IPS DF 19.7 (cell line): ENCODE measurements at regions not wholly inside any gene's neighbourhood (a gene's known extent, or its start where the extent isn't known, plus 50 kb on each side); places are given as distances from the start of the nearest gene placed in this dataset.

Experiments used
- DNase-seq: peaks from one replicate; pipeline ENCODE4 v3.0.0-alpha.2; 2013; ENCODE audit warnings: low read depth, low spot score

DNA sequence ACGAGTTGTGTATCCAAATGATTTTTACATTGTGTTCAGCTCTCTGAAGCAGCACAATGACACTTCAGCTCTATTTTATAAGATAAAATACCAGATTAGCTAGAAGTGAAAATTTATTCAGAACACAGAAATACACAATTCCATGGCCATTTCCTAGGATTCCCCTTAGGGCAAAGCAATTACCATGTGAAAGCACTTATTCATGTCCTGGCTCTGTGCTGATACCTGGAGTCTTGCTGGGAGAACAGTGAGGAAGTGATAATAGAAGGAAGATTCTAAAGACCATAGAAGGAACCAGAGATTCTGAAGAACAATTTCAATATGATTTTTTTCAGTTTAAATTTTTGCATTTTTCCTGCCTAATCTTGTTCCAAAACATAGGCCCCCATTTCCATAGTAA, 657.4 kb upstream of the ZWINT start:
- DNase-seq: peak; percentile 25

DNA sequence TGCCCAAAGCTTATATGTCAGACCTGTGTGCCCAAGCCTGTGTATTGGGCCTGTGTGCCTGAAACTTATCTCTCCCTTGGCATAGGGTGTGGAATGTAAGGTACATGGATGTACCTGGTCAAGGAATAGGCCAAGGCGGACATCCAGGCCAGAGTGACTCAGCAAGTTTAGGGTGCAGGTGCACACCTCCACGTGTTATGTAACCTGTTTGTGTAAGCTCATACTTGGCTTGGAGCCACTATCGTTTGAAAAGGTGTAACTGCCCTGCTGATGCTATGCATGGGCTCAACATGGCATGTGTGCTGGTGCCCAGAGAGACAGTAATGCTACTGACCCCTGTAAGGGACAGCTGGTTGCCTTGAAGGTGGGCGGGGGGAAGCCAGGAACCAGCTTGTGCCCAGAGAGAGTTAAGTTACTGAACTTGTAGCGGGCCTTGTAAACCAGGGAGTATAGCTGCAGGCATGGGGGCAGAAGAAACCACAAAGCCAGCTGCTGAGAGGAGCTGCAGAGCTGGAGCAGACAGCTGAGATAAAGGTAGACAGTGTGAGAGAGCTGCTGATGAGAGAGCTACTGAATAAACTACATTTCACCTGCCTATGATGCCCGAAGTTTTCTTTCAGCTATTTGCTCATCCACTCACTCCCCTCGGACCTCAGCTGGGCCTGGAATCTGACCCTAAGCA, 656.4 kb upstream of the ZWINT start:
- no peak for DNase-seq

DNA sequence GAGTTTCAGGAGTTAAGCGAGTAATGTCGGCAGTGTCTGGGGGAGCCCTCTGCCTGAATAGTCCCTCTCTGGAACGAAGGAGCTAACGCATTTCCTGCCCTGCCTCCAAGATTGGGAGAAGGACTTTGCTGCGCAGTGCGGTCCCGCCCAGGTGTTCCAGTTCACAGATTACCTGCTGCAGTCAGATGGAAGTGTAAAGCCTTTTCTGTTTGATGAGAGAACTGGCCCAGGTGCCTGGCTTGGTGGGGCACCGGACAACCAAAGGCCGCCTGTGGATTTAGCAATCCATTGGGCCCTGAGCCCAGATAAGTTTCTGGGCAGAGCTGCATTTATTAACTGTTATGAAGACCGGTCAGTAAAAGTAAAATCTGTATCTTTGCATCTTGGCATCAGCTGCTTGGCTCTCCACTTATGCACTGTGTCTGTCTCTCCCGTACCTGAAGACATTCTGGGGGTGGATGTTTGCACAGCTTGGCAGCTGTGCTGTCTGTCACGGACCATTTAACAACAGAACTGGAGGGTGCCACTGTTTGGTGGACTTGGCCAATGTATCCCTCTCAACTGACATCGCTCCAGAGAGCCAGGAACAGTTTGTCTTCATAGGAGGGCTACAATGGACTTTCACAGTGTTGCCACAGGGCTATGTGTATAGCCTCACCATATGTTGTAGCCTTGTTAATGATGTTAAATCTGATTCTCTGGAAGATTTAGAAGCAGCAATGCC, 654.7 kb upstream of the ZWINT start:
- DNase-seq: no peak

DNA sequence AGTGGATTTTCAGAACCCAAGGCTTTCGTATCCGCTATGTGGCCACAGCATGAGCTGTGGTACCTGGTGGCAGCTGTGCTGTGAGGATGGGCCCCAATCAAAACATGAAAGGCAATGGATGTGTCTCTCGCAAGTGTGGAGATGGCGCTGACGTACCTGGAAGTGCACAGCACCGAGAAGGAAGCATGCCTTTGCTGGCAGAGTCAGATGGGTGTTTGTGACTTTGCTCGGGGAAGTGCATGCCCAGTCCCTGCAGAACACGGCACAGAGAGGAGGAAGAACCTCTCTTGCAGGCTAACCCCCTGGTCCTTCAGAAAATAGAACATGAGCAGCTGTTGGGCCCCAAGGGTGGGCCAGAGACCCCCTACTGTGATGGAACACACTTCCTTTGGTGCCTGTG, 654.1 kb upstream of the ZWINT start:
- DNase-seq: no peak

DNA sequence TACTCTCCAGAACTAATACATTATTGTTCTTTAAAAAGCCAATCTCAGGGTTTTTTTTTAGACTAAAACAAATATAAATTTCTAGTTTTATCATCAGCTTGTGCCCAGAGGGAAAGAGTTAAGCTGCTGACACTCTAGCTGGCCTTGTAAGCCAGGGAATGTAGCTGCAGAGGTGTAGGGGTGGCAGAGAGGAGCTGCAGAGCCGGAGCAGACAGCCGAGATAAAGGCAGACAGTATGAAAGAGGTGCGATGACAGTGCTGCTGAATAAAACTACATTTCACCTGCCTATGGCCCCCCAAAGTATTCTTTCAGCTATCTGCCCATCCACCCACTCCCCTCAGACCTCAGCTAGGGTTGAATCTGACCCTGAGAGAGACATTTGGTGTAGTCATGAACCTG, 653.7 kb upstream of the ZWINT start:
- no peak for DNase-seq

DNA sequence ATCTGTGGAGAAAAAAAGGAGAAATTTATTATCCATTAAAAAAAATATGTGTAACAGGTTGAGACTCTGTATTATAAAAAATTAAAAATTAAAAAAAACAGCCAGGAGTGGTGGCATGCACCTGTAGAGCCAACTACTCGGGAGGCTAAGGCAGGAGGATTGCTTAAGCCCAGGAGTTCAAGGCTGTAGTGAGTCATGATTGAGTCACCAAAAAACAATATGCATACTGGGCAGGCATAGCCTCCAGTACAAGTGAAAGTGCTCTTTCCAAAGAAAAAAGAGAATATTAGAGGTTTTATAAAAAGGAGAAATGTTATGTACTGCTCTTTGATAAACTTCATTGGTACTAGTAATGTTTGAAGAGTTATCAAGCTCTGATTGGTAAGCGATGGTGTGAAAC, 647.1 kb upstream of the ZWINT start:
- no peak for DNase-seq

DNA sequence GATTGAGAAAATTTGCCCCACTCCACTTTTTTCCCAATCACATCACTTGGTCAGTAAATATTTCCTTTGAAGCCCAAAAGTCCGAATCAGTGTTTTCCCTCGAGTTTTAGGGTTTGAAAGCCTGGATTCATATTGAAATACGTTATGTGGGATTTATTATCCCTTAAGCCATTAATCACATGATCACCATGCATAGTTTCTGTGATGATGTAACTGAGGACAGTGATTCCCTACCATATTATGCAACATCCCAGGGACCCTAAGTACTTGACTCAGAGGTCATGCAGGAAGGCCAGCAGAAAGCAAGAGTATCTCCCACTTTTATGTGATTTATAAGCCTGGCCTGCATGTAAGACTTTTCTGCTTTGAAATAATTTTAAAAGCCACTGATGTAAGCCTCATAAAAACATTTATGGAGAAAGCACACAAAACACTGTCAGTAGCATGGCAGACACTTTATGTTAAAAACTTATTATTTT, 630.6 kb upstream of the ZWINT start:
- DNase-seq: no peak

DNA sequence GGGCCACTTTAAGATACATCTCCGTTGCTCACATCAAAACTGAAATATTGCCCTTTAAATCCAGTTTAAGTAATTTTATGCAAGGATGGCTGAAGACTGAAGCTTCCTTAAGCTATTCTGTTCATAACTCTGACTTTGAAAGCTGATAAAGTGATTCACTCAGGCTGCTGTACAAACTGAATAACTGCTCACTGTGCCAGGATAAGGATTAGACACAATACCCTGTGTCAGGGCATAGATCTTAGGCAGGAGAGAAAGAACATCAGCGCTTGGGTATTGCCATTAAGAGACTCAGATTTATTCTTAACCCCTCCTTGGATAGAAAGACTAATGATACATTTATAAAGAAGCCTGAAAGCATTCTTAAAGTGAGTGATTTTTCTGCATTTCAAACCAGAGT, 614.5 kb upstream of the ZWINT start:
- DNase-seq: no peak

DNA sequence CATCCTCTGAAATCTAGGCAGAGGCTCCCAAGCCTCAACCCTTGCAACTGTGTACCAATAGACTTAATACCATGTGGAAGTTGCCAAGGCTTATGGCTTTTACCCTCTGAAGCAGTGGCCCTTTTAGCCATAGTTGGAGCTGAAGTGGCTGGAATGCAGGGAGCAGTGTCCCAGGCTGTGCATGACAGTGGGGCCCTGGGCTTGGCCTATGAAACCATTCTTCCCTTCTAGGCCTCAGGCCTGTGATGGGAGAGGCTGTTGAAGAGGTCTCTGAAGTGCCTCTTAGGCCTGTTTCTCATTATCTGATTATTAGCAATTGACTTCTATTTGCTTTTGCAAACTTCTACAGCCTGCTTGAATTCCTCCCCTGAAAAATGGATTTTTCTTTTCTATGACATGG, 612.7 kb upstream of the ZWINT start:
- no peak for DNase-seq

DNA sequence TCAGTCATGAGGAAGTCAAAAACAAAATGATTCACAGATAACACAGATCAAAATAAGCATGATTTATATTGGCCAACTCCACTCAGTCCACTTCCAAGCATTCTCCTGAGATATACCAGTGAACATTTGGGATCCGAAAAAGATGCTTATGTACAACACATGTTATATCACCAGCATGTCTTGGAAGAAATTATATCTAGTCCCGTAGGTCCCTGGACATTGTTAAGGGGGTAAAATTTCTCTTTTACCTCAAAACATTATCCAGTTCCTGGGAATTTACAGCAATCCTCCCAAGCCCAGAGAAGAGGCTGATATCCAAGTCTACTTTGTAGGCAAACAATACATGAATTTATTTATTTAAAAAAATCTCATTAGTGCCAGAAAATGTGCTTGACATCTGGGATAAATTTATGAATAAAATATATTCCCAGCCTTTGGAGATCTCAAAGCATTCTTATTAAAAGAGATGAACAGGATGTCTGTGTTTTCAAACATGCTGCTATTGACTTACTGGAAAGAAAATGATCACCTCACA, 582.2 kb upstream of the ZWINT start:
- DNase-seq: no peak

DNA sequence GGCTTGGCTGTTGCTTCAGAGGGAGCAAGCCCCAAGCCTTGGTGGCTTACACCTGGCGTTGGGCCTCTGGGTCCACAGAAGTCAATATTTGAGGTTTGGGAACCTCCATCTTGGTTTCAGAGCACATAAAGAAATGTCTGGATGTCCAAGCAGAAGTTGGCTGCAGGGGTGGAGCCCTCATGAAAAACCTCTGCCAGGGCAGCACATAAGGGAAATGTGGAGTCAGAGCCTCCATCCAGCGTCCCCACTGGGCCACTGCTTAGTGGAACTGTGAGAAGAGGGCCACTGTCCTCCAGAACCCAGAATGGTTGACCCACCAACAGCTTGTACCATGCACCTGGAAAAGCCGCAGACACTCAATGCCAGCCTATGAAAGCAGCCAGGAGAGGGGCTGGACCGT, 573.5 kb upstream of the ZWINT start:
- DNase-seq: no peak

DNA sequence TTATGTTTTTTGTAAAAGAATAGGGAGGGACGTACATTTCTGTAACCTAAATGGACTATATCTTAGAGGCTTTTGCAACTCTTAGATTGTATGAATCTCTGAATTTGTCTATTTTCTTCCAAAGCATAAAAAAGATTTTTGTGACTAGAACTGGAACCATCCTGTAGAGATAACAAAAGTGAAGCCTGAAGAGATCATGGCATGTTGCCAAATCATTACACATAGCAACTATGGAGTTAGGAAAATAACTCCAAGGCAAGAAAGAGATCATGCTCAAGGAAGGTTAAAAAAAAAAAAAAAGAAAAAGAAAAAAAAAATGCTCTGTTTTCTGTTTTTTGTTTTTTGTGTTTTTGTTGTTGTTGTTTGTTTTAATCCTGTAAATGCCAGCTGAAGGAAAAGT, 567.7 kb upstream of the ZWINT start:
- no peak for DNase-seq

DNA sequence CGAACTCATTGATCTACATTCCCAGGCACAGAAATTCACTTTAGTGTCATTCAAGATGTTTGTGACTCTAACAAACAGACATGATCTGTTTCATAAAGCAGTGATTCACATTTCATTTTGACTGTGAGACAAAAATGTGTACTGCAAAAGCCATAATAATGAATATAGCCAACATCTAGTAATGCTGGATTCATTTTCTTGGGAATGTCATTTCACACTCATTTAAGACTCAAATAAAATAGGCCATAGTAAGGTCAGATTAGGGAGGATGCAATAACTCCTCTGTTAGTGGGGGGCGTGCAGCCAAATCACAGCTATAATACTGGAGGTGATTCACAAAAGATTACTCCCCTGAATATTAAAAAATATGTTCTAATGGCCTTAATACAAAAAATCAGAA, 566.6 kb upstream of the ZWINT start:
- no peak for DNase-seq

DNA sequence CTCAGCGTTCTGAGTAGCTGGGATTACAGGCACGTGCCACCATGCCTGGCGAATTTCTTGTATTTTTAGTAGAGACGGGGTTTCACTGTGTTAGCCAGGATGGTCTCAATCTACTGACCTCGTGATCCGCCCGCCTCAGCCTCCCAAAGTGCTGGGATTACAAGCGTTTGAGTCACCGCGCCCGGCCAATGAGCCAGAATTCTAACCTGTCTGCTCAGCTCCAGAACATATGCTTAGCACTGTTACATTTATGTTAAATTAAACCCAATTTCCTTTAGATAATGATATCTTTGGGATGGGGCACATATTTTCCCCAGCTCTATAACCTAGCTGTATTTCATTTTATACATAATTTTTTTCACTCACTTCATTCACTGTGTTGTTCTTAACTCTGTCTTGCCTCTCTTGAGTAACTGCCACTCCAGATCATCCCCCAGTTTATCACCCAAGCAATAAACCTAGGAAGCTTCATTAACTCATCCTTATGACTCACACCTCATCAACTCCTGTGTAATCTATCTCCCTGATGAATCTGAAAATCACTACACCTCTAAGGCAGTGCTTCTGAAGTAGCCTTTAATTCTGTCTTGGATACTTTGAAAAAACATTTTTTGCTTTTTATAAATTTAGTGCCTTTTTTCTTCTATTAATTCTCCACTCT, 559.7 kb upstream of the ZWINT start:
- no peak for DNase-seq

DNA sequence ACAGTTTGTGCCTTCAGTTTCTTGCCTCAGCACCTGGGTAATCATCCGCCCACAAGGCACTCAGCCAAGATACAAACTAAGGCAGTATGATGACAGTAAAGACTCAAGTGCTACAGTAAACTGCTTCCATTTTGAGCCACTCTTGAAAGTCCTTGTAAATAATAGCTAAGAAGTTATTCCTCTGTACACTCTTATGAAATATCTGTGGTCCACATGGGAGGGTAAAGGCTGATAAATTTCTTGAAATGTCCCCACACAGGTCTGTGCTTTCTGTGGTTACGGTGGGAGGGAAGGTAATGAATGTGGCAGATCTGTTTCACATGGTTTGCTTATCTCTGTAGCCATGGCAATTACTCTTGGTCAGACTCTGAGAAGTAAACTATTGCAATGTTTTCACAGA, 551.0 kb upstream of the ZWINT start:
- DNase-seq: no peak

DNA sequence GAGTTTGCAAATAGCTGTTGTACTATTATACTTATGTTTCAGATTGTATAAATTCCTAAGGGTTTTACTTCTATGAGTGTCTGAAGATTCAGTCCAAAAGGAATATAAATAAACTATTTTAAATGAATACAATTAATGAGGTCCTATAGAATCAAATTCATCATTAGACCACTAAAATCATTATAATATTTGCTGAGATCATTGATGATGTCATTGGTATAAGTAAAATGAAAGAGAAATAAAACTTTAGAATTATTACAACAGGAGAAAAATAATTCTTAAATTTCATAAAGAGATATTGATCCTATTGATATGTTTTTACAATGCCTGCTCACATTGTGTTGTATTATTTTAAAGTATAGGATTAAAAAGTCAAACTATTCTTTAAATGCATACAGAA, 544.0 kb upstream of the ZWINT start:
- DNase-seq: no peak

DNA sequence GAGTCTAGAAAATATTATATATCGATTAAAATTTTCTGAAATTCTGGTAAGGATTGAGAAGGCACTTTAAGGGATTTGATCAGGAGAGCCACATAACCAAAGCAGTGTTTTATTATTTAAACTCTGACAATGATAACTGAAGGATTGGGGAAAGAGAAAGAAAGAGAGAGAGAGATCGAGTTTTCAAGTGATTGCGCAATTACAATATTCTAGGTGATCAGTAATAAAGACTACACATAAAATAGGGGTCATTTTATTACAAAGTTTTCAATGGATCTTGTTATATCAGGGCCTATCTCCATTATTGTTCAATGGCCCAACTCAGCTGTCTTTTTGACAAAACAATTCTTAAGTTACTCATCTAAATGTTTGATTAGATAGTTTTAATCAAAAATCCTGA, 541.5 kb upstream of the ZWINT start:
- no peak for DNase-seq

DNA sequence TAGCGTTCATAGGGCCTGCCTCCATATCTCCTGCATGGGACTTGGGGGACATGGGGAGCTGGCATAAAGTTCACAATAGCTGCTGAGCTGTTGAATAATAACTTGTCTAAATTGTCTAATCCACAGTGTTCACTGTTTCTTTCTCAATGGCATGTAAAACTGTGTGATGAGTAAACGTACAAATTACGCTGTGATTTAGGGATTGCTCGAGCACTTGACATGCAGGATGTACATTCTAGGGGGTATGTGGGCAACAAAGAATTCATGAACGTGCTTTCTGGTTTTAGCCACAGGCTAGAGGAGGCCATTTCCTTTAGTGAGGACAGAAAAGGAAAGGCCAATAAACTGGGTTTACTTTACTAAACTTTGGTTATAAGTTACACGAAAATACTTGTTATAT, 534.2 kb upstream of the ZWINT start:
- DNase-seq: no peak

DNA sequence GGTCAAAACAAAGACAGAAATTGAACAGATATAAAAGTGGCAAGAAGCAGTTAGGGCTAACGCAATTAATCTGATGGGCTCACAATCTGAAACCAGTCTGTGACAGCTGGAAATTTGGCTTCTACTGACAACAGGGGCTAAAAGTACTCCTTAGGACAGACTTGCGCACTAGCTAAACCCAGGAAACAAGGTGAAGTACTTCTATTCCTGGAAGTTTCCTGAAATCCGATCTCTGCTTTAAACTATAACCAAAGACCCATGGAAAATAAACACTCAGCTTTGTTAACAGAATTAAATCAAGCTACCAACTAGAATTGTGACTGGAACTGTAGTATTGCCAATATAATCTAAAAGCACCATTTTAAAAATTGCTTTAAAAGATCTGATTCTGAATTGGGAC, 520.2 kb upstream of the ZWINT start:
- DNase-seq: no peak

DNA sequence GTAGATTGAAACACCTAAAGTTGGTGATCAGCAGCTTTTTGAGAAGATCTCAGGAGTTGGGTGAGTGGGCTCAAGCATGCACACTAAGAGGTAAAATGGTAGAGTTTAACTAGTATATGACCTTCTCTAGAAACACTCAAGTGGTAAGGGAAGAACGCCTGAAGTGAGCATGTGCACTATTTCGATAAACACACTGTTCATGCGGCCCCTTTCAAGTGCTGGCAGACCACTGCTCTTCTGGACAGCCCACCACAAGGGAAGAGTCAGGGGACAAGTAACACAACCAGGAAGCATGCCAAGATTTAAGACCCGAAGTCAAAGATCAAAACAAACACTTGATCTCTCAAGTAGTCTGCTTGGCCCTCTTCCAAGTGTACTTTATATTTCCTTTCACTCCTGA, 519.5 kb upstream of the ZWINT start:
- no peak for DNase-seq

DNA sequence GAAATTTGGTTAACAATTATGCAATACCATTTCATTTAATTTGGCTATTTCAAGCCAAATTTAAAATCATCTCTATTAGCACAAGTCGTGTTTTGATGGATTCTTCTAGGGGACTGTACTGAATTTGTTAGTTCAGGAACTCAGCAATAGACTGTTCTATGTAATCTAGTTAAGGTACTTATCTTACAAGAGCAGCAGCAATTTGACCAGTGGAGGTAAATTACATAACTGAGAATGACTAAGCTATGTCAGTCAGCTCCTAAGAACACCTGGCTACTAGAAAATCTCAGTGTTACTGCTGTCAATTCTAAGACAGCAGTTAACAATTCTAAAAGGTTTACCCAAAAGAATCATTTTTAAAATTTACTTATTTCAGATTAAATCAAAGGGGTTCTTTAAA, 513.9 kb upstream of the ZWINT start:
- DNase-seq: no peak

DNA sequence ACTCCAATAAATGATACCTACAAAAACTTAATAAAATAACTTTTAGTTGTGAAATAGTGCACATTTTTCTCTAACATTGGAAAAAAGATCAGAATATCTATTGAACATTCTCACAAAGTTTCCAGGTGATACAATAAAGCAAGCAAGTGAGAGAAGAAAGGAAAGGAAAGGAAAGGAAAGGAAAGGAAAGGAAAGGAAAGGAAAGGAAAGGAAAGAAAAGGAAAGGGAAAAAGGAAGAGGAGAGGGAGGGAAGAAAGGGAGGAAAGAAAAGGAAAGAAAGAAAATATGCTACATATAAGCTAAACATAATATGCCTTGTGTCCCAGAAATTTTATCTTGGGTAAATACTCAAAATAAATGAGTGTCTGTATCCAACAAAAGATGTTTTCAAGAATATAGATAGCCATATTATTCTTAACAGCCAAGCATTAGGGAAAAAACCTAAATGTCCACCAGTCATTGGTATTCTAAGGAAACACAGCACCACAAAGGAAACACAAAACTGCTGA, 510.2 kb upstream of the ZWINT start:
- no peak for DNase-seq

DNA sequence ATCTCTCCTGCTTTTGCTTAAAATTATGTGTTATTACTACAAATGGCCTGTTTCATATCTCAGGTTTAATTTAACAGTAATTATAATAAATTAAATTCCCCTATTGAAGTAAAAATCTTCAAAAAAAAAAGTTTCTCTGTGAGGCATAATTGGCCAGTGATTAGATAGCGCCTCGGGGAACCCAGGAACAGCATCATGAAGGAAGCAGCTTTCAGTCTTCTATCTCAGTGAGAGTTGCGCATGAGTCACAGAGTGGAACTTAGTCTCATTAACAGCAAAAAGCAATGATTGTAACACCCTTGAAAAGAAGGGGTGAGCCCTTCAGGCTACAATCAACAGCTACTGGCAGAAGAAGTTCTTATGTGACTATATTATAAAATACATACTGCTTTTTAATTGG, 506.2 kb upstream of the ZWINT start:
- no peak for DNase-seq
